AG08395 (cell line): ENCODE measurements at regions not wholly inside any gene's neighbourhood (a gene's known extent, or its start where the extent isn't known, plus 50 kb on each side); places are given as distances from the start of the nearest gene placed in this dataset.

Experiments
- DNase-seq: peaks from one replicate; pipeline ENCODE4 v3.0.0; 2012; ENCODE audit warnings: mixed read lengths, low spot score

GRCh38 chr9:117486426-117486825, 71.6 kb upstream of the ASTN2 start:
- no peak for DNase-seq

DNA sequence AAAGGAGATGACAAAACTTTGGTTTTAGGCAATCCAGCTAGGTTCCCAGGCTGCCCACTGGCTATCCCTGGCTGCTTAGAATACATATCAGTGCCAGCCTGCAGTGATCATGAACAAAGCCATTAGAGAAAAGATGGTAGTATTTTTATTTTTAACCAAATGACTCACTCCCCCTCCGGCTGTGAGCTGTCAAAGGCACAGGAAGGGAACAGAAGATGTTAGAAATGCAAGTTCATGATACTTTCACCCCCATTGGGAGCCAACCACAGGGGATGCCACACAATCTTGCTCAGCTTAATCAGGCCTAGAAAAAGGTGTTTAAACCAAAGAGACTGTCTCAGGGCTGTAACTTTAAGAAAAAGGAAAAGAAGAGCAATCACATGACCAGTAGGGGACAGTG, 70.3 kb upstream of the ASTN2 start:
- no peak for DNase-seq

DNA sequence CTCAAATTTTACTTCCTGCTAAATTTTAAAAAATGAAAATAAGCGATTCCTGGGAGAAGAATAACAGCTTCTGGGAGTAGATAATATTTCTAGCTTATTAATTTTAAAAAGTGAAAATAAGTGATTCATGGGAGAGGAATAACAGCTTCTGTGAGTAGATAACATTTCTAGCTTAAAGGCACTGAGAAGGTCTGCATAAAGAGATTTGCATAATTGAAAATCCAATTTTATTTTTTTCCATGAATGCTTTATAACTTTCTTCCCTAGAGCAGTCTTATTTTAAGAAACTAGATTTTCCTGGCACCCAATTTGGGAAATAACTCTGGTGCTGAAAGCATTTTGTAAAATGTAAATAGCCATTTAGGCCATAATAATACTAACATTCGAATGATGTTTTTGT, 65.9 kb upstream of the ASTN2 start:
- no peak for DNase-seq

GRCh38 chr9:117480253-117480652, 65.4 kb upstream of the ASTN2 start:
- DNase-seq: no peak

DNA sequence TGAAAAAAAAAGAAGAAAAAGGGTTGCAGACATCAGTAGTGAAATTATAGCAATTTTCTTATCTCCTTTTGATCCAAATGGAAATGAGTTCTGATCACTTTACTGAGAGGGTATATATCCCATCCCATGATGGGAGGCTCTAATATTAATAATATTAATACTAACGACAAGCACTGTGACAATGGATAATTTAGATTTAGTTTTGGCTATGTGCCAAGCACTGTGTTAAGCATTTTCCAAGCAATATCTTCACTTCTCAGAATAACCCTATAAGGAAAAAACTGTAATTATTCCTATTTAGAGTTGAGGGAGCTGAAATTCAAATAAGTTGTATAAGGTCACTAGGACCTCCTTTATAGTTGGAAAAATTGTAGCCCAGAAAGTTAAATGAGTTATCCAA, 58.4 kb upstream of the ASTN2 start:
- no peak for DNase-seq

DNA sequence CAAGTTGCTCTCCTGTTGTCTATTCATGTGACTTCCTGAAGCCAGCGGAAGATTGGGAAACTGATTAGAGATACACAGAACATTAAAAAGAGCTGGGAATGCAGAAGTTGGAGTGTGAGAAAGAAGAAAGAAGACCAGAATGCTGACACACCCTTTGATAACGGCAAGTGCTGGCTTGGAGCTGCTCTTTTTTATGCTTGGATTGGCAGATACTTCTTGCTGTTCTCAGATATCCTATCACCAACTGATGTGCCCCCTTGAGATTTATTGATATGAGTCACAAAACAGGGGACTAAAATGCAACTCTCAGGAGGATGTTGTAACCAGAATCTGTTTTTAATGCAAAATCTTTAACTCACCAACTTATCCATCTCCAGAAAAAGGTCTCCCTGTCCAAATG, 56.0 kb upstream of the ASTN2 start:
- DNase-seq: no peak

- DNase-seq: no peak
These were observed 55.6 kb upstream of the ASTN2 start for GRCh38 chr9:117470455-117470854.

DNA sequence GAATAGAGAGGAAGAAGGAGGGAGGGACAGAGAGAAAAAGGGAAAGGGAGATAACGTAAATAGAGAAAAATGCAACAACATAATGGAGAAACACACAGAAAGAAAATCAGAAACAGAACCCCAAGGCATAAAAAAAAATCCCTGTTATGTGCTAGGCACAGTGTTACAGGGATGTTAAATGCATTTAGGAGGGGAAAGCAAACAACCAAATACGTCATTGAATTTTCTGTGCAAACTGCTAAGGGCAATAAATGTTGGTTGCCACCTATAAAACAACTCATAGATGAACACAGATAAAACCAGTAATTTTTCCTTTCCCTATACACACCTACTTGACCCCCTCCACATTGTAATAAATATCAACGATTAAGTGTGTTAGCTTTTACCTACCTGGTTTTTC, 51.3 kb upstream of the ASTN2 start:
- DNase-seq: no peak

DNA sequence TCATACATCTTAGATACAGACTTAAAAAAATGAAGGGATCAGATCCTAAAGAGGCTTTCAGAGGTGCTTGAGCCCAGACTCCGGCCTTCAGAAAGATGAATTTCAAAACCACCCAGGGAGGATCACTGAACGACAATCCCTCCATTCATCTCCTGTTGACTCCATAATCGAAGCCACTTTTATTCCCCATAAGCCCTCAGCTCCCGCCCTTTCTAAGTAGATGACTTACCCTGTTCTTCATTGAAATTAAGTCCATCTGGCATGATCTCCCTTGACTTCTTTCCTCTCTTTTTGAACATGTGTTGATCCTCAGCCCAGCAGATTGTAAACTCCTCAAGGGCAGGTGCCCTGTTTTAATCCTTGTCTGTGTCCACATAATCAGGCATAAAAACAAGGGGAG, 50.8 kb upstream of the ASTN2 start:
- no peak for DNase-seq

DNA sequence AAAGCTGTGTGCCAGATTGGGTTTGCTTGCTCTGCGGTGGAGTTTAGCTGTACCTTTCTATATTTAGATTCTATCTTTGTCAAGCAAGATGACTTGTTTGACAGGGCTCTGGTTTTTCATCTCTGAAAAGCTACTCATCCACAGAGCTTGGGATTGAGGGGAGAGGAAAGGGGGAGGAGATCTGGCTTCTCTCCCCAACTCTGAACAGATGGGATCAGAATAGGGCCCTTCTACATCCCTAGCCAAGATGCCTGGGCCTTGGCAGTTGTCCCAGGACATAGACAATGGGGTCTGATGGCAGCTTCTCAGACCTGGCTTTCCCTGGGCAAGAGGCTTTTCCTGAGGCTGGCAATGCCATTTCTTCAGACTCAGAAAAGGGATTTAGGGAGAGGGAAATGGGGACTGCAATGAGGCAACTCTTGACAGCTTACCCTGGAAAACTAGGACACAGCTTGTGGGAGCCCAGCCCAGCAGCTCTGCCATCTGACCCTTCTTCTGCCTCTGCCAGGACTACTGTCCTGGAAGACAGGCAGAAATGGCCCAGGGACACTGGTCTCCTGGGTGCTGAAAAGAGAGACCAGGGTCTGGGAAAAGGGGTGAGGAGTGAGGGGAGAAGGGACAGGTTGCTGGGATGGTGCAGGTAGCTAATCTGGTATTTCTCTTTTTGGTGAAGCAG, 50.2 kb upstream of the ASTN2 start:
- DNase-seq: no peak
